Hepatocyte (in vitro differentiated cells): ENCODE measurements at regions not wholly inside any gene's neighbourhood (a gene's known extent, or its start where the extent isn't known, plus 50 kb on each side); places are given as distances from the start of the nearest gene placed in this dataset.

Source experiments
- DNase-seq: peaks from one replicate; pipeline ENCODE4 v3.0.0-alpha.2; 2016; ENCODE audit warnings: low spot score
- H2AFZ ChIP-seq: fragments of 200-600 bp; sonication (generic); 2 replicates; pipeline ENCODE4 v1.6.0; 2016; ENCODE audit warnings: antibody characterized with exemption, mild to moderate bottlenecking
- H3K27ac ChIP-seq: fragments of 200-600 bp; sonication (generic); 2 replicates; pipeline ENCODE4 v1.5.1; 2016; ENCODE audit warnings: mild to moderate bottlenecking
- H3K27me3 ChIP-seq: fragments of 200-600 bp; sonication (generic); 2 replicates; pipeline ENCODE4 v1.6.1; 2016
- H3K36me3 ChIP-seq: fragments of 200-600 bp; sonication (generic); replicated peaks from 2 replicates; pipeline ENCODE4 v1.5.1; 2016; ENCODE audit warnings: low read depth; ENCODE audit not compliant: insufficient read depth
- H3K4me1 ChIP-seq: fragments of 200-600 bp; sonication (generic); 2 replicates; pipeline ENCODE4 v1.5.1; 2016; ENCODE audit warnings: mild to moderate bottlenecking, moderate library complexity; ENCODE audit not compliant: insufficient read depth
- H3K4me2 ChIP-seq: fragments of 200-600 bp; sonication (generic); 2 replicates; pipeline ENCODE4 v1.6.0; 2016
- H3K4me3 ChIP-seq: fragments of 200-600 bp; sonication (generic); 2 replicates; pipeline ENCODE4 v1.5.1; 2016; ENCODE audit warnings: mild to moderate bottlenecking
- H3K79me2 ChIP-seq: fragments of 200-600 bp; sonication (generic); 2 replicates; pipeline ENCODE4 v1.6.0; 2017; ENCODE audit warnings: mild to moderate bottlenecking
- H3K9me2 ChIP-seq: fragments of 200-600 bp; sonication (generic); replicated peaks from 2 replicates; pipeline ENCODE4 v1.6.0; 2017; ENCODE audit warnings: mild to moderate bottlenecking; ENCODE audit not compliant: insufficient read depth
- H3K9me3 ChIP-seq: fragments of 200-600 bp; sonication (generic); 2 replicates; pipeline ENCODE4 v1.5.1; 2016; ENCODE audit warnings: low read depth, mild to moderate bottlenecking
- H4K20me1 ChIP-seq: fragments of 200-600 bp; sonication (generic); 2 replicates; pipeline ENCODE4 v1.6.0; 2016; ENCODE audit warnings: mild to moderate bottlenecking; ENCODE audit not compliant: insufficient read depth, poor library complexity, severe bottlenecking
- CTCF ChIP-seq: fragments of 200-600 bp; sonication (generic); IDR thresholded peaks from 2 replicates; pipeline ENCODE4 v1.5.1; 2016; ENCODE audit warnings: antibody characterized with exemption, mild to moderate bottlenecking; ENCODE audit not compliant: poor library complexity
- EZH2 ChIP-seq: fragments of 200-600 bp; sonication (generic); IDR thresholded peaks from 2 replicates; pipeline ENCODE4 v1.6.1; 2016; ENCODE audit warnings: antibody characterized with exemption, mild to moderate bottlenecking, borderline replicate concordance
- EZH2phosphoT487 ChIP-seq: fragments of 200-600 bp; sonication (generic); IDR thresholded peaks from one replicate; pipeline ENCODE4 v1.6.1; 2018; ENCODE audit warnings: antibody characterized with exemption, mild to moderate bottlenecking, low read depth, moderate library complexity; ENCODE audit not compliant: unreplicated experiment, severe bottlenecking
- WGBS: methylation state at CpG from one replicate; pipeline ENCODE4 v1.1.6; 2016; ENCODE audit warnings: low lambda C conversion rate; ENCODE audit errors: missing lambda C conversion rate; 5-methylcytosine and 5-hydroxymethylcytosine counted together

- H3K4me1 ChIP-seq, result no peaks in the 10 kb centered on the region
- H3K4me2 ChIP-seq, result no peak overlapping the region
- H3K36me3 ChIP-seq, result no peaks in the 10 kb centered on the region
- no peaks in the 10 kb centered on the region for H3K27me3 ChIP-seq
- H3K27ac ChIP-seq, result no peak overlapping the region
- H2AFZ ChIP-seq, result no peak overlapping the region
- no peaks in the 10 kb centered on the region for H4K20me1 ChIP-seq
- H3K79me2 ChIP-seq, result no peaks in the 10 kb centered on the region
- TF ChIP-seq CTCF (no peak), EZH2phosphoT487 (no peak), EZH2 (no peak)
- H3K9me2 ChIP-seq, result no peaks in the 10 kb centered on the region
- no peaks in the 10 kb centered on the region for H3K9me3 ChIP-seq
- DNase-seq, result no peak
- H3K4me3 ChIP-seq, result no peak overlapping the region
- WGBS, result 89% methylated on average over 14 of the region's 14 CpGs
Measured at GRCh38 chr3:127482216-127483004, 108.1 kb downstream of the TPRA1 start.

- Histone ChIP-seq H3K36me3 (no peaks in the 10 kb centered on the region), H3K27ac (no peak overlapping the region), H4K20me1 (no peaks in the 10 kb centered on the region), H3K4me3 (no peak overlapping the region), H3K79me2 (no peaks in the 10 kb centered on the region), H2AFZ (no peak overlapping the region), H3K4me1 (no peaks in the 10 kb centered on the region), H3K9me3 (no peaks in the 10 kb centered on the region), H3K9me2 (no peaks in the 10 kb centered on the region), H3K27me3 (no peaks in the 10 kb centered on the region), H3K4me2 (no peak overlapping the region)
- WGBS, result 90% methylated on average over 9 of the region's 9 CpGs
- DNase-seq, result no peak
- TF ChIP-seq EZH2 (no peak), CTCF (no peak)
Measured at GRCh38 chr3:127480196-127480954, 110.2 kb downstream of the TPRA1 start.

- Histone ChIP-seq H4K20me1 (no peaks in the 10 kb centered on the region), H3K9me3 (no peaks in the 10 kb centered on the region), H3K36me3 (no peaks in the 10 kb centered on the region), H3K79me2 (no peaks in the 10 kb centered on the region), H3K4me2 (no peak overlapping the region), H3K27ac (no peak overlapping the region), H2AFZ (no peak overlapping the region), H3K4me1 (no peaks in the 10 kb centered on the region), H3K27me3 (no peaks in the 10 kb centered on the region), H3K4me3 (no peak overlapping the region), H3K9me2 (no peaks in the 10 kb centered on the region)
- 73% methylated on average over 12 of the region's 12 CpGs for WGBS
- TF ChIP-seq EZH2 (no peak), CTCF (no peak), EZH2phosphoT487 (no peak)
- no peak for DNase-seq
Measured at GRCh38 chr3:127479449-127479848, 111.1 kb downstream of the TPRA1 start.
